ENCODE measurements at regions not wholly inside any gene's neighbourhood (a gene's known extent, or its start where the extent isn't known, plus 50 kb on each side); places are given as distances from the start of the nearest gene placed in this dataset.
"Not testable (repeated sequence)": the region's sequence is repeated elsewhere in the genome, so short reads cannot be mapped to it uniquely, and the experiment has no call there.

- DNase-seq (ENCODE audit: low read depth, low spot score), result no peak
- in situ Hi-C loops (cut with HindIII; ENCODE audit: low sequenced_read_pairs), result no loop called here
- TF ChIP-seq CTCF (IDR thresholded peaks at IDR 0.05; ENCODE audit: low read depth, low read length), result no peak
- H3K4me3 ChIP-seq (ENCODE audit: low read depth, low read length), result no peak overlapping the region
Observed at GRCh38 chr1:143748906-143749305, 222.9 kb downstream of the FAM72C start.

- peak overlapping the region; percentile 21 for H3K4me3 ChIP-seq (ENCODE audit: low read depth, low read length)
- TF ChIP-seq CTCF (IDR thresholded peaks at IDR 0.05; ENCODE audit: low read depth, low read length), result no peak
- in situ Hi-C loops (cut with HindIII; ENCODE audit: low sequenced_read_pairs), result no loop called here
- DNase-seq (ENCODE audit: low read depth, low spot score), result no peak
Observed at GRCh38 chr1:143736562-143736961, 235.2 kb downstream of the FAM72C start.

- in situ Hi-C loops (cut with HindIII; ENCODE audit: low sequenced_read_pairs), result no loop called here
- TF ChIP-seq CTCF (IDR thresholded peaks at IDR 0.05; ENCODE audit: low read depth, low read length), result no peak
- H3K4me3 ChIP-seq (ENCODE audit: low read depth, low read length), result peak overlapping the region; percentile 21
- peak; percentile 0 for DNase-seq (ENCODE audit: low read depth, low spot score)
Observed at GRCh38 chr1:143735764-143736461, 235.9 kb downstream of the FAM72C start.

- DNase-seq (ENCODE audit: low read depth, low spot score); in situ Hi-C loops (cut with HindIII; ENCODE audit: low sequenced_read_pairs): not testable (repeated sequence)
Observed at GRCh38 chr1:143734261-143734660, 237.5 kb downstream of the FAM72C start.

GRCh38 chr1:143730890-143731289 lies 240.9 kb downstream of the FAM72C start:
- in situ Hi-C loops (cut with HindIII; ENCODE audit: low sequenced_read_pairs), result not testable (repeated sequence)

More at GRCh38 chr1:143734261-143734660, 237.5 kb downstream of the FAM72C start:
- not testable (repeated sequence) for H3K4me3 ChIP-seq (ENCODE audit: low read depth, low read length)

GRCh38 chr1:143729449-143730111 lies 242.2 kb downstream of the FAM72C start:
- DNase-seq (ENCODE audit: low read depth, low spot score), result peak; percentile 2
- in situ Hi-C loops (cut with HindIII; ENCODE audit: low sequenced_read_pairs); H3K4me3 ChIP-seq (ENCODE audit: low read depth, low read length): not testable (repeated sequence)

More at GRCh38 chr1:143730890-143731289, 240.9 kb downstream of the FAM72C start:
- not testable (repeated sequence) for DNase-seq (ENCODE audit: low read depth, low spot score); H3K4me3 ChIP-seq (ENCODE audit: low read depth, low read length)

GRCh38 chr1:143728802-143729448 lies 242.9 kb downstream of the FAM72C start:
- H3K4me3 ChIP-seq (ENCODE audit: low read depth, low read length); DNase-seq (ENCODE audit: low read depth, low spot score); in situ Hi-C loops (cut with HindIII; ENCODE audit: low sequenced_read_pairs): not testable (repeated sequence)

GRCh38 chr1:143727263-143727662 lies 244.5 kb downstream of the FAM72C start:
- DNase-seq (ENCODE audit: low read depth, low spot score), result no peak
- no peak overlapping the region for H3K4me3 ChIP-seq (ENCODE audit: low read depth, low read length)
- no peak for TF ChIP-seq CTCF (IDR thresholded peaks at IDR 0.05; ENCODE audit: low read depth, low read length)
- in situ Hi-C loops (cut with HindIII; ENCODE audit: low sequenced_read_pairs), result no loop called here
